NCI-H2227 (cell line): ENCODE measurements at regions not wholly inside any gene's neighbourhood (a gene's known extent, or its start where the extent isn't known, plus 50 kb on each side); places are given as distances from the start of the nearest gene placed in this dataset.
"Not testable (repeated sequence)": the region's sequence is repeated elsewhere in the genome, so short reads cannot be mapped to it uniquely, and the experiment has no call there.

Source experiments
- DNase-seq: peaks from one replicate; lab custom pipeline; 2025; ENCODE audit not compliant: unreplicated experiment; lab: John Stamatoyannopoulos, UW

DNA sequence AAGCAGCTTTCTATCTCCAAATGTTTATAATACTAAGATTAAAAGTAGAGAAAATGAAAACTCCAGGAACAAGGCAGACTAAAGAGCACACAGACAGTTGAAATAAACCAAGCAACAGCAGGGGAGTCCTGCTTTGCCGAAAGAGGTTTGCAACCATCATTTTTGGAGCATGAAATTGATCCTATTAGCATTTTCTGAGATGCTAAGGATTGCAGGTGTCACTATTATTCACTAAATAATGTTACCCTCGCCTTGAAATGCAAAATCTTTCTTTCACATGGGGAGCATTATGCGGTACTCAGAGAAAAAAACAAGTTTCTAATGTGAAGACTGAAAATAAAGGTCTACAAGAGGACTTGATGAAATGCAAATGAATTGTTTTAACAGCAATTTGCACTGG is 81.7 kb upstream of the DNAJC10 start:
- DNase-seq, result no peak

DNA sequence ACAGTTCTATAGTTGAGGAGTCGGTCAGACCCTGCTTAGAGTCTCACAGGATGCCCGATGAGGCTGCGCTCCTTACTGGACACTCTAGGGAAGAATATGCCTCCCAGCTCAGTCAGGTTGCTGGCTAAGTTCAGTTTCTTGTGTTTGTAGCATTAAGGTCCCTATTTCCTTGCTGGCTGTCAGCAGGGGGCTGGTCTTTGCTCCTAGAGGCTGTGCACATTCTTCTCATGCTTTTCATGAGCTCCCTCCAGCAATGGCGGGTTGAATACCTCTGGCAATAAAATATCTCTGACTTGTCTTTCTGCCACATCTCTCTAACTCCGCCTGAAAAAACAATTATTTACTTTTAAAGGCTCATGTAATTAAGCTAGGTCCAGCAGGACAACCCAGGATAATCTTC is 79.4 kb upstream of the DNAJC10 start:
- DNase-seq, result no peak

DNA sequence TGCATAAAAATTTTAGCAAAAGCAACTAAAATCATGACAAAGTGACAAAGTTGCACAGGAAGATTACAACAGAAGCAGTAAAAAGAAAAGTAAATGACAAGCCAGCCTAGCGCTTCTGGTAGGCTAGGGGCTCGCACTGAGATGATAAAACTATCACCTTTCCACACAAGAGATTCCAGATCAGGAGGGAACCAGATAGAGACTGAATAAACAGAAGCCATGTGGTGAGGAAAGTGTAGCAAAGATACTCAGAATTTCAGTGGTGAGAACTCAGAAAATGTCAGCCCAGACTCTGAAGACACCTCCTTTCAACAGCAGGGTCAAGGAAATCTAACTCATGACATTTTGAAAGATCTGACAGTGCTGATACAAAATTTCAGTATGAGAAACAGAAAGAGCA is 77.4 kb upstream of the DNAJC10 start:
- no peak for DNase-seq

DNA sequence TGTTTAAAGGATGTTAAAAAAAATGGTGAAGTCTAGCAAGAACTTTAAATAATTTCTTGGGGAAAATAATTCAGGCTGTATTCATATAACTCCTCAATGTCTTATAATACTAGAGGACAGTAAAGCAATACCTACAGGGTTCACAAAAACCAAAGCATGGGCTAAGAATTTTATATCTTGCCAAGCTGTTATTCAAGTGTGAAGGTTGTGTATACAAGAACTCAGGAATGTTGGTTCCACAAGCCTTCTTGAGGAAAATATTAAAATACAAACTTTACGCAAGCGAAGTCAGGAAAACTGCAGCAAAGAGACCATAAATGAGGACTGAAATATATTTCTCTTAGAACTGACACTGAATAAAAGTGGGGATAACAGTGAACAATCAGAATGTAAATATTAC is 76.1 kb upstream of the DNAJC10 start:
- no peak for DNase-seq

DNA sequence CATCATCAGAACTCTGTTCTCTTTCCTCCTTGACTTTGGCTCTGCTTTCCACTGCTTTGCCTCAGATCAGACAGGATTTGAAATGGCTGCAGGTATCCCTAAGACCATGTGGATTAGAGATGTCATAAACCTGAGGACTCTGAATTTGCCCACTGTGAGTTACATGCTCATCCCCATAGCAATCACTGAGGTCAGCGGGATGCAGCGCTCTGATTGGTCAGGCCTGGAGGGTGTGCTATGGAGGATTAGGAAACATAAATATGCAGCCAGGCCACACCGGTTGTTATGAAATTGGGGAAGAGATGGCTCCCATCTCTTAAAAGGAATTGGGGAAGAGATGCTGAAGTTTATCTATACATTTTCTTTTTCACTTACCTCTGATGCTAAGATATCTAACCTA is 73.7 kb upstream of the DNAJC10 start:
- DNase-seq, result peak; percentile 63

DNA sequence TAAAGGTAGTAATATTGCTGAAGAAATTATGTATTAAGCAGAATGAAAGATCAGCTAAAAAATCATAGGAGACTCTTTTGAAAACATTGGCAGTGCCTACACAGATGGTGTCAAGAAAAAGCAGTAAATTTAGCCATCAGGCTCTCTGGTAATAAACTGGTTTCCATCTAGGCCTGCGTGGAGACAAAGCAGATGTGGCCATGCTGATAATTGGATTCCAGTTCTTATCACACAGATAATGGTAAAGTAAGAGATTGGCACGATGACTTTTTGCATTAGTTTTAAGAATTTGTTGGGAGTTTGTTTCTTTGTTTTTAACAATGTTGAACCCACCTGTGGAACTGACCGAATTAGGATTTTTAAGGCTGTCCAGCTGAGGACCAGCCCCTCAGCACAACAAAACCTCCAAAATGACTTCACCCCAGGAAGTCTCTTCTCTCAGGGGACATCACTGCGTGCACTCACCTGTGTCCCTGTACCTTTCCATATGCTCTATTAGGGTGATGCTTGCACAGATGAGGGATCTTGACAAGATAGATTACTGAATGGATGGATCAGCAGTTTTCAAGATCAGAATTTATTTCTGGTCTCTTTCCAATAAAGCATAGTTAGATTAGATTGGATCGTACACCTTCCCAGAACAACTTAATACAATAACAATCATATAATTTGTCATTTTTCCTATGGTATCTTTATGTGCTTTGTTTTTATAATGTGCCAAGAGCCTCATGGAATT is 69.1 kb upstream of the DNAJC10 start:
- DNase-seq, result no peak

DNA sequence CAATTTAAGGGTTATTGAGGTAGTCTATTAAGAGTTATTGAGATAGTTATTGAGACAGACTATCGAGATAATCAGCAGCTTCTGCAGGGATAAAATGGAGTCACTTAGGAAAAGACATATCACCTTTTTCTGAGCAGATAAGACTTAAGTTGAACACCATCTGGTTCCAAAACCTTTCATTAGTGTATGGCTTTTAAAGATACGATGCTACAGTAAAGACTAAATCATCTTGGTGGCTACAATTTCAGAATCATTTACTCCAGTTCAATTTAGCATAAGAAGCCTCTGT is 68.6 kb upstream of the DNAJC10 start:
- DNase-seq, result no peak

DNA sequence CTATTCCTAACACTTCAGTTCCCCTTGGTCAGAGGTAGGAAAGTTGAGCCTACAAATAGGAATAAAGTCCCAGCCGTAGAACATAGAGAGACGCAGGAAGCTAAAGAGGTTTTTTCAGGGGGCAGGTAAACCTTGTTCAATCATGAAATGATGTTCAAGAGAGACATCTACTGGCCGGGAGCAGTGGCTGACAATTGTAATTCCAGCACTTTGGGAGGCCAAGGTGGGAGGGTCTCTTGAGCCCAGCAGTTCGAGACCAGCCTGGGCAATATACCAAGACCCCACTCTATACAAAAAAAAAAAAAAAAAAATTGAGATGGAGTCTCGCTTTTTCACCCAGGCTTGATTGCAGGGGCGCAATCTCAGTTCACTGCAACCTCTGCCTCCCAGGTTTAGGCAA is 66.7 kb upstream of the DNAJC10 start:
- peak; percentile 70 for DNase-seq

DNA sequence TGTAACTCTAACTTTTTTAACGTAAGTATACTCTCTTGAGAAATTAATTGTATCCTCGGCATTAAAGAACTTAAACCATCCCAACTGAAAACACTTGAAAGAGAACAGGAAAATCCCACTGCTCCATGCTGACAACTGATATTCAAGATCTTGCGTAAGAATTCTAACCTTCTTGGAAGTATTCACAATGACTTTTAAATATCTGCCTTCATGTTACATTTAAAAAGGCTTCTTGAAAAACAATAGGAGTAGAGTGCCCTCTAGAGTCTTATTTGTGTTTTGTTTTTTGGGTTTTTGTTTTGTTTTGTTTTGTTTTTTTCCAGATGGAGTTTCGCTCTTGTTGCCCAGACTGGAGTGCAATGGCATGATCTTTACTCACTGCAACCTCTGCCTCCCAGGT is 65.4 kb upstream of the DNAJC10 start:
- DNase-seq, result peak; percentile 73

DNA sequence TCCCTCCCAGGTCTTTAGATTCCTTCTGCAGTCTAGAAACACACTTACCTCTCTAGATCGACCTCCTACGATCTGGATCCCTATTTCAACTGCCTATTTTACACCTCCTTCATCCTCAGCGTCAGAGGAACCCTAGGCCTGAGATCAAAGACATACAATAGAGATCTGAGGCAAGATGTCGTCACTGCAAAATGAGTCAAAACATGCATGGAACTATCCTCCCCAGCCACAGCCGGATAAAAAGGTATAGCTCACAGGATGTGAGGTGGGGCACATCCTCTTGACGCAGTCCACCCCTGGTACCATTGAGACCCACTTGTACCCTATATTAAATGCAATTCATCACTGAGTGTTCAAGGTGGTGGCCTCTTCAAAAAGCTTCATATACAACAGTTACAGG is 63.7 kb upstream of the DNAJC10 start:
- no peak for DNase-seq

DNA sequence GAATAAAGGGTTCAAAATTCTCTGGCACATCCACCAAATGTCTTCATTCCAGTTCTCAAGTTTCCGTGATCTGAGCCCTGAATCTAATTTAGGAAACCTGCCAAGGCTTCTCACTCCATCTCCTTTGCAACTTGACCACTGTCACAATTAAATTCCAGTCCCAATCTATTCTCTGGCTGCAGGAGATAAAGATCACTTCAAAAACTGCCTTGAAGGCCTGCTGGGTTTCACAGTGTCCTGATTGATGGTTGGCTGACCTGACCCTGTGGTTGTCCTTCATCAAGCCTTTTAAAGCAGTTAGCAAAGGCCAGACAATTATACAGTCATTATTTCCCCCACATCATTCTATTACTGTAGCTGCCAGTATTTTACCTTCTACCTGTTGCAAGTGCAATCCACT is 60.3 kb upstream of the DNAJC10 start:
- DNase-seq, result peak; percentile 34

DNA sequence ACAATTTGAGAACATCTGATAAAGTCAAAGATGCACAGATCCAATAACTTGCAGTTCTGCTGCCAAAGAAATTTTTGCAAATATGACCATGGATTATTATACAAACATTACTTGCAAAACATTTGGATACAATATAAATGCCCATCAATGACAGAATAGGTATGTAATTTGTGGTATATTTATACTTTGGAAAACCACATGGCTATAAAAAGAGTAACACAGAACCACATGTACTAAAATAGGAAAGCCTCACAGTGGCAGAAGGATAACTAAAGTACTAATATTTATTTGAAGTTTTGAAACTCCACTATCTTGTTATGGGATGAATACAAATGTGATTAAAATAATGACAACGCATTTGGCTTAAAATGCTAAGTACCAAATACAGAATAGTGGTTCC is 51.8 kb upstream of the DNAJC10 start:
- DNase-seq, result no peak

DNA sequence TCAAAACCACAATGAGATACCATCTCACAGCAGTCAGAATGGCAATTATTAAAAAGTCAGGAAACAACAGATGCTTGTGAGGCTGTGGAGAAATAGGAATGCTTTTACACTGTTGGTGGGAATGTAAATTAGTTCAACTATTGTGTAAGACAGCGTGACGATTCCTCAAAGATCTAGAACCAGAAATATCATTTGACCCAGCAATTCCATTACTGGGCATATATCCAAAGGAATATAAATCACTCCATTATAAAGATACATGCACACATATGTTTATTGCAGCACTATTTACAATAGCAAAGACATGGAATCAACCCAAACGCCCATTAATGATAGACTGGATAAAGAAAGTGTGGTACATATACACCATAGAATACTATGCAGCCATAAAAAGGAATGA is 50.6 kb upstream of the DNAJC10 start:
- DNase-seq, result not testable (repeated sequence)
